ENCODE measurements at regions not wholly inside any gene's neighbourhood (a gene's known extent, or its start where the extent isn't known, plus 50 kb on each side); places are given as distances from the start of the nearest gene placed in this dataset.

DNA sequence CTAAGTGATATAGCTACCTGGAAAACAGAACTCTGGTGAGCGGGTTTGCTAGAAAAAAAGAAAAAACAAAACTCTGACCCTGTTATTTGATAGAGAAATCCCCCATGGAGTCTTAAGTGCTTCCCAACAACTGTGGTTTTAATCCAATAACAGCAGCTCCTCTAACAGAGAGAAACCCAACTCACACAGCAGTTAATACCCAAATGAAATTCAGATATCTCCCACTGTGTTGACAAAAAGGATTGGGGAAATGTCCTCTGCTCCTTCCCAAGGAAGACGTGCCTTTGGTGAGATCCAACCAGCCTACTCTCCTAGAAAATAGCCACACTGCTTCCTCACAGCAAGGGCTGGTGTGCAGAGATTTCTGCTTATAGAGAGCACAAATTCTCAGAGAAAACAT, 200.4 kb upstream of the FBXL4 start:
- TF ChIP-seq, protein P1, sequence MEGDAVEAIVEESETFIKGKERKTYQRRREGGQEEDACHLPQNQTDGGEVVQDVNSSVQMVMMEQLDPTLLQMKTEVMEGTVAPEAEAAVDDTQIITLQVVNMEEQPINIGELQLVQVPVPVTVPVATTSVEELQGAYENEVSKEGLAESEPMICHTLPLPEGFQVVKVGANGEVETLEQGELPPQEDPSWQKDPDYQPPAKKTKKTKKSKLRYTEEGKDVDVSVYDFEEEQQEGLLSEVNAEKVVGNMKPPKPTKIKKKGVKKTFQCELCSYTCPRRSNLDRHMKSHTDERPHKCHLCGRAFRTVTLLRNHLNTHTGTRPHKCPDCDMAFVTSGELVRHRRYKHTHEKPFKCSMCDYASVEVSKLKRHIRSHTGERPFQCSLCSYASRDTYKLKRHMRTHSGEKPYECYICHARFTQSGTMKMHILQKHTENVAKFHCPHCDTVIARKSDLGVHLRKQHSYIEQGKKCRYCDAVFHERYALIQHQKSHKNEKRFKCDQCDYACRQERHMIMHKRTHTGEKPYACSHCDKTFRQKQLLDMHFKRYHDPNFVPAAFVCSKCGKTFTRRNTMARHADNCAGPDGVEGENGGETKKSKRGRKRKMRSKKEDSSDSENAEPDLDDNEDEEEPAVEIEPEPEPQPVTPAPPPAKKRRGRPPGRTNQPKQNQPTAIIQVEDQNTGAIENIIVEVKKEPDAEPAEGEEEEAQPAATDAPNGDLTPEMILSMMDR (conservative IDR thresholded peaks at IDR 0.05 in 1 of 2, IDR thresholded peaks at IDR 0.05 in 1 of 2; ENCODE audit: low read depth in 1 of 2, low read length in 2 of 2) = no peak
- TF ChIP-seq EZH2 (IDR thresholded peaks at IDR 0.05; ENCODE audit: low read length, missing control alignments) = no peak
